Ishikawa (cell line): ENCODE measurements at regions not wholly inside any gene's neighbourhood (a gene's known extent, or its start where the extent isn't known, plus 50 kb on each side); places are given as distances from the start of the nearest gene placed in this dataset.

Experiments used
- CEBPB ChIP-seq: IDR thresholded peaks from 2 replicates; pipeline ENCODE4 v1.6.1; 2012
- CREB1 ChIP-seq: IDR thresholded peaks from 2 replicates; pipeline ENCODE4 v1.6.1; 2012; ENCODE audit warnings: low read depth
- EGR1 ChIP-seq: IDR thresholded peaks from 2 replicates; pipeline ENCODE4 v1.6.1; 2012
- EP300 ChIP-seq: IDR thresholded peaks from 2 replicates; pipeline ENCODE4 v1.6.1; 2012; ENCODE audit warnings: borderline replicate concordance
- FOXM1 ChIP-seq: IDR thresholded peaks from 2 replicates; pipeline ENCODE4 v1.6.1; 2012; ENCODE audit warnings: low read depth, borderline replicate concordance
- MAX ChIP-seq: IDR thresholded peaks from 2 replicates; pipeline ENCODE4 v1.6.1; 2012
- NFIC ChIP-seq: IDR thresholded peaks from 2 replicates; pipeline ENCODE4 v1.6.1; 2012
- RAD21 ChIP-seq: IDR thresholded peaks from 2 replicates; pipeline ENCODE4 v1.6.1; 2012; ENCODE audit warnings: low read depth
- REST ChIP-seq: IDR thresholded peaks from 2 replicates; pipeline ENCODE4 v1.6.1; 2012; ENCODE audit warnings: low read depth, mild to moderate bottlenecking
- TAF1 ChIP-seq: IDR thresholded peaks from 2 replicates; pipeline ENCODE4 v1.6.1; 2012; ENCODE audit warnings: low read depth, mild to moderate bottlenecking
- TCF12 ChIP-seq: IDR thresholded peaks from 2 replicates; pipeline ENCODE4 v1.6.1; 2012; ENCODE audit warnings: low read depth
- TEAD4 ChIP-seq: IDR thresholded peaks from 2 replicates; pipeline ENCODE4 v1.6.1; 2012
- USF1 ChIP-seq: IDR thresholded peaks from 2 replicates; pipeline ENCODE4 v1.6.1; 2012
- YY1 ChIP-seq: IDR thresholded peaks from 2 replicates; pipeline ENCODE4 v1.6.1; 2012; ENCODE audit warnings: low read depth
- ZBTB7A ChIP-seq: IDR thresholded peaks from 2 replicates; pipeline ENCODE4 v1.6.1; 2012; ENCODE audit warnings: low read depth

- TF ChIP-seq TCF12 (no peak), NFIC (no peak), TAF1 (no peak), ZBTB7A (no peak), RAD21 (no peak), FOXM1 (no peak), EGR1 (no peak), CEBPB (no peak), EP300 (no peak), YY1 (no peak), MAX (no peak), USF1 (no peak), TEAD4 (no peak), REST (no peak), CREB1 (no peak)
Measured at GRCh38 chr11:96894587-96894986, 504.8 kb downstream of the JRKL start.

GRCh38 chr11:96899971-96900370 is 510.2 kb downstream of the JRKL start:
- TF ChIP-seq TCF12 (no peak), RAD21 (no peak), ZBTB7A (no peak), CEBPB (no peak), TEAD4 (no peak), EGR1 (no peak), TAF1 (no peak), REST (no peak), YY1 (no peak), FOXM1 (no peak)

- TF ChIP-seq EP300 (no peak), CREB1 (no peak), USF1 (no peak), FOXM1 (no peak), REST (no peak), NFIC (no peak), YY1 (no peak), TEAD4 (no peak), CEBPB (no peak), TAF1 (no peak)
Measured at GRCh38 chr11:96905143-96905542, 515.3 kb downstream of the JRKL start.

- TF ChIP-seq TEAD4 (no peak), MAX (no peak), TCF12 (no peak), CEBPB (no peak), ZBTB7A (no peak), FOXM1 (no peak), EP300 (no peak), NFIC (no peak), EGR1 (no peak)
Measured at GRCh38 chr11:96905663-96906062, 515.9 kb downstream of the JRKL start.

GRCh38 chr11:96906476-96906875 is 516.7 kb downstream of the JRKL start:
- TF ChIP-seq MAX: no peak
- no peak for TF ChIP-seq EGR1
- TF ChIP-seq NFIC: no peak
- no peak for TF ChIP-seq CEBPB
- TF ChIP-seq TCF12: no peak
- TF ChIP-seq USF1: no peak
- no peak for TF ChIP-seq YY1
- TF ChIP-seq FOXM1: no peak
- TF ChIP-seq TAF1: no peak
- TF ChIP-seq TEAD4: no peak
- TF ChIP-seq EP300: no peak
- no peak for TF ChIP-seq RAD21
- no peak for TF ChIP-seq CREB1
- TF ChIP-seq REST: no peak
- TF ChIP-seq ZBTB7A: no peak
